VCaP (cell line): ENCODE measurements at regions not wholly inside any gene's neighbourhood (a gene's known extent, or its start where the extent isn't known, plus 50 kb on each side); places are given as distances from the start of the nearest gene placed in this dataset.

ENCODE experiments used
- H3K27ac ChIP-seq: fragments of 450-650 bp; 2 replicates; pipeline ENCODE4 v1.5.1; 2017
- CTCF ChIP-seq: fragments of 450-650 bp; conservative IDR thresholded peaks from 2 replicates; pipeline ENCODE4 v1.5.1; 2017; ENCODE audit warnings: mild to moderate bottlenecking, moderate library complexity

- H3K27ac ChIP-seq: no peak overlapping the region
- no peak for TF ChIP-seq CTCF
Observed at GRCh38 chr2:239476029-239476756, 75.4 kb upstream of the HDAC4 start.

- H3K27ac ChIP-seq: no peak overlapping the region
- no peak for TF ChIP-seq CTCF
Observed at GRCh38 chr2:239475161-239476028, 74.6 kb upstream of the HDAC4 start.

- TF ChIP-seq CTCF: no peak
Observed at GRCh38 chr2:239473211-239473805, 72.5 kb upstream of the HDAC4 start.

GRCh38 chr2:239472235-239472775 lies 71.5 kb upstream of the HDAC4 start:
- no peak overlapping the region for H3K27ac ChIP-seq
- TF ChIP-seq CTCF: no peak

More at GRCh38 chr2:239473211-239473805, 72.5 kb upstream of the HDAC4 start:
- H3K27ac ChIP-seq: no peak overlapping the region

- no peak for TF ChIP-seq CTCF
- H3K27ac ChIP-seq: no peak overlapping the region
Observed at GRCh38 chr2:239471011-239471792, 70.4 kb upstream of the HDAC4 start.

GRCh38 chr2:239470151-239470900 lies 69.5 kb upstream of the HDAC4 start:
- TF ChIP-seq CTCF: no peak
- H3K27ac ChIP-seq: no peak overlapping the region
